ENCODE measurements at regions not wholly inside any gene's neighbourhood (a gene's known extent, or its start where the extent isn't known, plus 50 kb on each side); places are given as distances from the start of the nearest gene placed in this dataset.

- CTCF ChIA-PET = no interaction called here
- POLR2A ChIA-PET = no interaction called here
- DNase-seq (ENCODE audit: low read depth) = no peak
- H3K36me3 ChIP-seq (ENCODE audit: control insufficient read depth, insufficient read depth, low read length) = no peaks in the 10 kb centered on the region
- no peak overlapping the region for H3K4me3 ChIP-seq (ENCODE audit: low read depth, low read length)
- H3K27me3 ChIP-seq (ENCODE audit: control insufficient read depth, insufficient read depth, low read length) = no peaks in the 10 kb centered on the region
- TF ChIP-seq CTCF (IDR thresholded peaks at IDR 0.05; ENCODE audit: insufficient read depth, low read depth, low read length) = no peak
These were observed 167.7 kb upstream of the PPP2R2B start for GRCh38 chr5:147046281-147046680.

- CTCF ChIA-PET = no interaction called here
- Histone ChIP-seq H3K36me3 (ENCODE audit: control insufficient read depth, insufficient read depth, low read length) (no peaks in the 10 kb centered on the region), H3K4me3 (ENCODE audit: low read depth, low read length) (no peak overlapping the region), H3K27me3 (ENCODE audit: control insufficient read depth, insufficient read depth, low read length) (no peaks in the 10 kb centered on the region)
- no peak for DNase-seq (ENCODE audit: low read depth)
- TF ChIP-seq CTCF (IDR thresholded peaks at IDR 0.05; ENCODE audit: insufficient read depth, low read depth, low read length) = no peak
- POLR2A ChIA-PET = no interaction called here
These were observed 168.3 kb upstream of the PPP2R2B start for GRCh38 chr5:147046894-147047293.

GRCh38 chr5:147049764-147050163, 171.2 kb upstream of the PPP2R2B start:
- no peak overlapping the region for H3K4me3 ChIP-seq (ENCODE audit: low read depth, low read length)
- no peaks in the 10 kb centered on the region for H3K36me3 ChIP-seq (ENCODE audit: control insufficient read depth, insufficient read depth, low read length)
- H3K27me3 ChIP-seq (ENCODE audit: control insufficient read depth, insufficient read depth, low read length) = no peaks in the 10 kb centered on the region
- POLR2A ChIA-PET = no interaction called here
- CTCF ChIA-PET = no interaction called here
- no peak for DNase-seq (ENCODE audit: low read depth)
- no peak for TF ChIP-seq CTCF (IDR thresholded peaks at IDR 0.05; ENCODE audit: insufficient read depth, low read depth, low read length)

GRCh38 chr5:147050172-147050571, 171.6 kb upstream of the PPP2R2B start:
- no peak for DNase-seq (ENCODE audit: low read depth)
- Histone ChIP-seq H3K27me3 (ENCODE audit: control insufficient read depth, insufficient read depth, low read length) (no peaks in the 10 kb centered on the region), H3K4me3 (ENCODE audit: low read depth, low read length) (no peak overlapping the region), H3K36me3 (ENCODE audit: control insufficient read depth, insufficient read depth, low read length) (no peaks in the 10 kb centered on the region)
- ChIA-PET POLR2A (no interaction called here), CTCF (no interaction called here)
- no peak for TF ChIP-seq CTCF (IDR thresholded peaks at IDR 0.05; ENCODE audit: insufficient read depth, low read depth, low read length)

GRCh38 chr5:147051193-147051592, 172.6 kb upstream of the PPP2R2B start:
- CTCF ChIA-PET = no interaction called here

More at GRCh38 chr5:147051193-147051592, 172.6 kb upstream of the PPP2R2B start:
- Histone ChIP-seq H3K36me3 (ENCODE audit: control insufficient read depth, insufficient read depth, low read length) (no peaks in the 10 kb centered on the region), H3K4me3 (ENCODE audit: low read depth, low read length) (no peak overlapping the region), H3K27me3 (ENCODE audit: control insufficient read depth, insufficient read depth, low read length) (no peaks in the 10 kb centered on the region)
- no peak for DNase-seq (ENCODE audit: low read depth)
- no peak for TF ChIP-seq CTCF (IDR thresholded peaks at IDR 0.05; ENCODE audit: insufficient read depth, low read depth, low read length)
- POLR2A ChIA-PET = no interaction called here

Data from BJ (cell line).